GM12878 (cell line): ENCODE measurements at regions not wholly inside any gene's neighbourhood (a gene's known extent, or its start where the extent isn't known, plus 50 kb on each side); places are given as distances from the start of the nearest gene placed in this dataset.

ENCODE experiments used
- ATAC-seq: fragments of 200-7000 bp; cut with Tn5 transposase; 3 replicates; pipeline ENCODE4 v1.9.1; 2020; ENCODE audit warnings: mild to moderate bottlenecking, moderate library complexity
- BruUV-seq: library from RNA; stranded (reverse); fragments of 400-500 nt; replicated peaks from 2 replicates; lab custom pipeline; 2021; lab: Mats Ljungman, UMichigan
- CTCF ChIA-PET: fragments of 300-600 bp; sonication (Branson Sonifier 250); formaldehyde crosslinking; extraction: SDS; loops from one replicate; lab custom pipeline; 2021; ENCODE audit warnings: inconsistent platforms; lab: Yijun Ruan, JAX
- POLR2A ChIA-PET: fragments of 350-600 bp; formaldehyde crosslinking; extraction: SDS; loops from one replicate; lab custom pipeline; 2021; ENCODE audit warnings: inconsistent platforms; lab: Charles Lee
- RAD21 ChIA-PET: fragments of 300-600 bp; sonication (Branson Sonifier 250); formaldehyde crosslinking; loops from one replicate; lab custom pipeline; 2023; ENCODE audit warnings: antibody characterized with exemption; ENCODE audit not compliant: unreplicated experiment; lab: Charles Lee
- SMC1A ChIA-PET: fragments of 300-600 bp; sonication (Branson Sonifier 250); formaldehyde crosslinking; loops from one replicate; lab custom pipeline; 2023; ENCODE audit not compliant: unreplicated experiment, uncharacterized antibody; lab: Charles Lee
- DNase-seq: peaks from one replicate; pipeline ENCODE4 v3.0.0-alpha.2; 2011; ENCODE audit warnings: low read depth, low spot score
- FAIRE-seq: peaks from 3 replicates; lab custom pipeline; 2011; peaks lifted over from hg19 to GRCh38; lab: Jason Lieb, UNC
- H2AFZ ChIP-seq: 2 replicates; pipeline ENCODE4 v1.6.0; 2011; ENCODE audit warnings: low read depth, low read length, control low read depth; ENCODE audit not compliant: control insufficient read depth
- H3K27ac ChIP-seq: 2 replicates; pipeline ENCODE4 v1.5.1; 2011; ENCODE audit warnings: control low read depth; ENCODE audit not compliant: control insufficient read depth, insufficient read depth
- H3K27me3 ChIP-seq, 2 experiments: replicated peaks in 1 of 2; 2 replicates each; pipeline versions ENCODE4 v1.6.0 to v1.6.1; 2011; ENCODE audit warnings: low read length in 1 of 2; ENCODE audit not compliant: control insufficient read depth in 2 of 2, insufficient read depth in 2 of 2
- H3K36me3 ChIP-seq, 2 experiments: 2 replicates each; pipeline ENCODE4 v1.5.1; 2011; ENCODE audit warnings: low read length in 1 of 2; ENCODE audit not compliant: control insufficient read depth in 2 of 2, insufficient read depth in 2 of 2
- H3K4me1 ChIP-seq: 2 replicates; pipeline ENCODE4 v1.6.1; 2011; ENCODE audit warnings: mild to moderate bottlenecking, low read length, moderate library complexity, mixed read lengths; ENCODE audit not compliant: control insufficient read depth, insufficient read depth
- H3K4me2 ChIP-seq: 2 replicates; pipeline ENCODE4 v1.6.0; 2011; ENCODE audit warnings: control low read depth; ENCODE audit not compliant: control insufficient read depth, insufficient read depth
- H3K4me3 ChIP-seq: fragments of 200-600 bp; sonication (generic); 2 replicates; pipeline ENCODE4 v1.5.1; 2016
- H3K79me2 ChIP-seq: 2 replicates; pipeline ENCODE4 v1.6.0; 2011; ENCODE audit warnings: low read length; ENCODE audit not compliant: control insufficient read depth, insufficient read depth
- H3K9ac ChIP-seq: 2 replicates; pipeline ENCODE4 v1.8.0; 2011; ENCODE audit warnings: low read length, control low read depth, mixed read lengths; ENCODE audit not compliant: control insufficient read depth, insufficient read depth
- H3K9me3 ChIP-seq: replicated peaks from 3 replicates; pipeline ENCODE4 v1.5.1; 2011; ENCODE audit warnings: mild to moderate bottlenecking, low read length; ENCODE audit not compliant: control insufficient read depth, insufficient read depth
- H4K20me1 ChIP-seq: 2 replicates; pipeline ENCODE4 v1.6.0; 2011; ENCODE audit not compliant: control insufficient read depth, insufficient read depth
- RBBP5 ChIP-seq: fragments of 200-600 bp; sonication (generic); conservative IDR thresholded peaks from 2 replicates; pipeline ENCODE4 v1.6.1; 2016
- USF1 ChIP-seq: IDR thresholded peaks from 2 replicates; pipeline ENCODE4 v1.6.1; 2011; ENCODE audit warnings: borderline replicate concordance, low read depth, mild to moderate bottlenecking, moderate library complexity, mixed read lengths, low read length; ENCODE audit not compliant: insufficient read depth; ENCODE audit errors: extremely low read length
- ZBTB11 ChIP-seq: fragments of 450-650 bp; formaldehyde crosslinking; IDR thresholded peaks from 2 replicates; pipeline ENCODE4 v1.5.0; 2022; ENCODE audit warnings: mild to moderate bottlenecking, missing genetic modification characterization
- WGBS: methylation state at CpG from one replicate; pipeline ENCODE4 v1.1.6; 2016; ENCODE audit warnings: low lambda C conversion rate; ENCODE audit not compliant: insufficient replicate concordance, insufficient coverage; ENCODE audit errors: missing lambda C conversion rate; 5-methylcytosine and 5-hydroxymethylcytosine counted together
- in situ Hi-C: fragments of 300-500 bp; cut with MboI; formaldehyde crosslinking; loops from 9 replicates; pipeline ENCODE4 v1.14.3; 2018; ENCODE audit warnings: mixed read lengths
- intact Hi-C: fragments of 100-400 bp; cut with micrococcal nuclease; formaldehyde crosslinking; loops from one replicate; pipeline ENCODE4 v1.14.2; 2022; ENCODE audit not compliant: unreplicated experiment

- SMC1A ChIA-PET = no interaction called here
- FAIRE-seq = no peak
- CTCF ChIA-PET = no interaction called here
- Histone ChIP-seq H3K4me2 (no peak overlapping the region), H3K4me1 (no peaks in the 10 kb centered on the region), H3K9me3 (no peaks in the 10 kb centered on the region), H3K36me3 (no peaks in the 10 kb centered on the region), H2AFZ (no peak overlapping the region), H4K20me1 (no peaks in the 10 kb centered on the region), H3K27me3 (no peaks in the 10 kb centered on the region), H3K27ac (no peak overlapping the region), H3K9ac (no peak overlapping the region), H3K4me3 (no peak overlapping the region), H3K79me2 (no peaks in the 10 kb centered on the region)
- in situ Hi-C loops = no loop called here
- no TSS peak for BruUV-seq
- DNase-seq = no peak
- POLR2A ChIA-PET = no interaction called here
- TF ChIP-seq ZBTB11 (no peak), RBBP5 (no peak), USF1 (no peak)
- RAD21 ChIA-PET = no interaction called here
- 50% methylated on average over 1 of the region's 1 CpG for WGBS
- no peak for ATAC-seq
- intact Hi-C loops = no loop called here
Observed at GRCh38 chr11:42976636-42977217, 335.1 kb upstream of the API5 start.
